ENCODE measurements at regions not wholly inside any gene's neighbourhood (a gene's known extent, or its start where the extent isn't known, plus 50 kb on each side); places are given as distances from the start of the nearest gene placed in this dataset.

DNA sequence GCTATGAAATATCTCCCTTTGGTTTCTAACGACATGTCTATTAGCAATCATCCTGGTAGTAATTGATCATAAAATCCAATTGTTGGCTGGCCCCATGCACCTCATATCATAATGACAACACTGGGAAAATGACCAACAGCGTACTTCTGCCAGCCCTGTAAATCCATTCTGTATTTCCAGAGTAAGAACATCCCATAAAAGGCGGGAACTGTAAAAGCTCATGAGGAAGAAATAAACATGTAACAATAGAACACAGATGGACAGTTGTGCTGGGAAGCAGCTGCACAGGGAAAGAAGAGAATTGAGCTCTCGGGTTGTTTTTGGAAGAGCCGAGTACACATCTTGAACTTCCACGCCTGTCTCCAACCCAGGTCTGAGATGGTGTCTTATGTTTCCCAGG, 218.7 kb downstream of the CMPK2 start:
- TF ChIP-seq, protein P1, sequence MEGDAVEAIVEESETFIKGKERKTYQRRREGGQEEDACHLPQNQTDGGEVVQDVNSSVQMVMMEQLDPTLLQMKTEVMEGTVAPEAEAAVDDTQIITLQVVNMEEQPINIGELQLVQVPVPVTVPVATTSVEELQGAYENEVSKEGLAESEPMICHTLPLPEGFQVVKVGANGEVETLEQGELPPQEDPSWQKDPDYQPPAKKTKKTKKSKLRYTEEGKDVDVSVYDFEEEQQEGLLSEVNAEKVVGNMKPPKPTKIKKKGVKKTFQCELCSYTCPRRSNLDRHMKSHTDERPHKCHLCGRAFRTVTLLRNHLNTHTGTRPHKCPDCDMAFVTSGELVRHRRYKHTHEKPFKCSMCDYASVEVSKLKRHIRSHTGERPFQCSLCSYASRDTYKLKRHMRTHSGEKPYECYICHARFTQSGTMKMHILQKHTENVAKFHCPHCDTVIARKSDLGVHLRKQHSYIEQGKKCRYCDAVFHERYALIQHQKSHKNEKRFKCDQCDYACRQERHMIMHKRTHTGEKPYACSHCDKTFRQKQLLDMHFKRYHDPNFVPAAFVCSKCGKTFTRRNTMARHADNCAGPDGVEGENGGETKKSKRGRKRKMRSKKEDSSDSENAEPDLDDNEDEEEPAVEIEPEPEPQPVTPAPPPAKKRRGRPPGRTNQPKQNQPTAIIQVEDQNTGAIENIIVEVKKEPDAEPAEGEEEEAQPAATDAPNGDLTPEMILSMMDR (conservative IDR thresholded peaks at IDR 0.05; ENCODE audit: low read depth, low read length), result no peak
- TF ChIP-seq EZH2 (IDR thresholded peaks at IDR 0.05; ENCODE audit: low read length, unreplicated experiment) (no peak), EZH2phosphoT487 (IDR thresholded peaks at IDR 0.05; ENCODE audit: borderline replicate concordance, low read length) (no peak)
